ENCODE measurements at regions not wholly inside any gene's neighbourhood (a gene's known extent, or its start where the extent isn't known, plus 50 kb on each side); places are given as distances from the start of the nearest gene placed in this dataset.

- Mint-ChIP-seq H3K36me3 (ENCODE audit: insufficient read depth) (peaks cover 26% of the 10 kb centered on the region), H3K4me1 (ENCODE audit: low read depth in 2 of 2) (peaks cover 40 to 43% of the 10 kb centered on the region in 2 donors), H3K27me3 (no peaks in the 10 kb centered on the region), H3K4me3 (peak overlapping the region; percentile 70 to 80), H3K9me3 (no peaks in the 10 kb centered on the region), H3K27ac (peak overlapping the region; percentile 85 to 90)
- ATAC-seq (replicated peaks) (peak; percentile 77), DNase-seq (peak in 2 of 3 experiments; percentile 51 to 57)
Measured at GRCh38 chr14:101705733-101706508, 55.6 kb upstream of the PPP2R5C start.

GRCh38 chr14:101706509-101707067, 54.9 kb upstream of the PPP2R5C start:
- Mint-ChIP-seq H3K9me3 (no peaks in the 10 kb centered on the region), H3K36me3 (ENCODE audit: insufficient read depth) (peaks cover 32% of the 10 kb centered on the region), H3K4me3 (peak overlapping the region; percentile 56 to 72), H3K4me1 (ENCODE audit: low read depth in 2 of 2) (peaks cover 44 to 50% of the 10 kb centered on the region in 2 donors), H3K27me3 (no peaks in the 10 kb centered on the region), H3K27ac (peak overlapping the region; percentile 77 to 90)
- ATAC-seq (replicated peaks) (no peak), DNase-seq (no peak)

- DNase-seq (peak; percentile 71 to 77 (median 74)), ATAC-seq (replicated peaks) (peak; percentile 55)
- Mint-ChIP-seq H3K27ac (peak overlapping the region; percentile 77 to 90), H3K9me3 (no peaks in the 10 kb centered on the region), H3K36me3 (ENCODE audit: insufficient read depth) (peaks cover 35% of the 10 kb centered on the region), H3K27me3 (no peaks in the 10 kb centered on the region), H3K4me1 (ENCODE audit: low read depth in 2 of 2) (peaks cover 44 to 51% of the 10 kb centered on the region in 2 donors), H3K4me3 (peak overlapping the region; percentile 56 to 72)
Measured at GRCh38 chr14:101707068-101707842, 54.3 kb upstream of the PPP2R5C start.

- Mint-ChIP-seq H3K36me3 (ENCODE audit: insufficient read depth) (peaks cover 37% of the 10 kb centered on the region), H3K4me3 (peak overlapping the region; percentile 56 to 72), H3K27ac (peak overlapping the region; percentile 77 to 90), H3K9me3 (no peaks in the 10 kb centered on the region), H3K27me3 (no peaks in the 10 kb centered on the region), H3K4me1 (ENCODE audit: low read depth in 2 of 2) (peaks cover 44 to 51% of the 10 kb centered on the region in 2 donors)
- ATAC-seq (replicated peaks) (no peak), DNase-seq (no peak)
Measured at GRCh38 chr14:101707863-101708620, 53.5 kb upstream of the PPP2R5C start.

- no peak overlapping the region for H3K4me3 Mint-ChIP-seq
- peaks cover 44% of the 10 kb centered on the region for H3K36me3 Mint-ChIP-seq (ENCODE audit: insufficient read depth)
- H3K9me3 Mint-ChIP-seq, result no peaks in the 10 kb centered on the region
- H3K4me1 Mint-ChIP-seq (ENCODE audit: low read depth in 2 of 2), result peaks cover 47 to 55% of the 10 kb centered on the region in 2 donors
- DNase-seq (no peak), ATAC-seq (replicated peaks) (no peak)
- H3K27ac Mint-ChIP-seq, result peak overlapping the region; percentile 27 to 93
- H3K27me3 Mint-ChIP-seq, result no peaks in the 10 kb centered on the region
Measured at GRCh38 chr14:101708853-101709532, 52.5 kb upstream of the PPP2R5C start.

GRCh38 chr14:101709533-101709881, 52.0 kb upstream of the PPP2R5C start:
- H3K36me3 Mint-ChIP-seq (ENCODE audit: insufficient read depth), result peaks cover 46% of the 10 kb centered on the region
- no peak overlapping the region for H3K4me3 Mint-ChIP-seq
- DNase-seq (no peak), ATAC-seq (replicated peaks) (no peak)
- H3K27me3 Mint-ChIP-seq, result no peaks in the 10 kb centered on the region
- H3K27ac Mint-ChIP-seq, result peak overlapping the region; percentile 92 to 93
- H3K4me1 Mint-ChIP-seq (ENCODE audit: low read depth in 2 of 2), result peaks cover 50 to 55% of the 10 kb centered on the region in 2 donors
- H3K9me3 Mint-ChIP-seq, result no peaks in the 10 kb centered on the region

GRCh38 chr14:101709962-101710931, 51.3 kb upstream of the PPP2R5C start:
- H3K27me3 Mint-ChIP-seq, result no peaks in the 10 kb centered on the region
- H3K27ac Mint-ChIP-seq, result peak overlapping the region; percentile 92 to 93
- peaks cover 51 to 54% of the 10 kb centered on the region in 2 donors for H3K4me1 Mint-ChIP-seq (ENCODE audit: low read depth in 2 of 2)
- H3K36me3 Mint-ChIP-seq (ENCODE audit: insufficient read depth), result peaks cover 45% of the 10 kb centered on the region
- H3K9me3 Mint-ChIP-seq, result no peaks in the 10 kb centered on the region
- peak overlapping the region in 1 of 2 donors; percentile 51 for H3K4me3 Mint-ChIP-seq
- DNase-seq, result no peak
- ATAC-seq (replicated peaks), result no peak

- Mint-ChIP-seq H3K4me1 (ENCODE audit: low read depth in 2 of 2) (peaks cover 55 to 58% of the 10 kb centered on the region in 2 donors), H3K4me3 (peak overlapping the region; percentile 27 to 51)
Measured at GRCh38 chr14:101711041-101711856, 50.3 kb upstream of the PPP2R5C start.

More at GRCh38 chr14:101711041-101711856, 50.3 kb upstream of the PPP2R5C start:
- H3K27me3 Mint-ChIP-seq, result no peaks in the 10 kb centered on the region
- peak overlapping the region; percentile 92 to 93 for H3K27ac Mint-ChIP-seq
- DNase-seq, result no peak
- no peak for ATAC-seq (replicated peaks)
- H3K36me3 Mint-ChIP-seq (ENCODE audit: insufficient read depth), result peaks cover 44% of the 10 kb centered on the region
- no peaks in the 10 kb centered on the region for H3K9me3 Mint-ChIP-seq
